Tibial nerve (tissue), 4 donors: ENCODE measurements at regions not wholly inside any gene's neighbourhood (a gene's known extent, or its start where the extent isn't known, plus 50 kb on each side); places are given as distances from the start of the nearest gene placed in this dataset.

Experiments
- DNase-seq, 2 donors: peaks; one replicate each; pipeline ENCODE4 v3.0.0-alpha.2; 2019; ENCODE audit warnings: low spot score in 2 of 2
- H3K27ac ChIP-seq, 4 donors: fragments of 200-600 bp; sonication (generic) in 3 of 4; one replicate each; pipeline ENCODE4 v1.5.1; 2017 to 2019; ENCODE audit warnings: mild to moderate bottlenecking in 1 of 4
- H3K27me3 ChIP-seq, 2 donors: fragments of 200-600 bp; sonication (generic) in 1 of 2; one replicate each; pipeline versions ENCODE4 v1.5.1 to v1.6.0; 2017 to 2019
- H3K36me3 ChIP-seq, 3 donors: fragments of 200-600 bp; sonication (generic); one replicate each; pipeline ENCODE4 v1.5.1; 2018 to 2019
- H3K4me1 ChIP-seq, 4 donors: fragments of 200-600 bp; sonication (generic) in 3 of 4; one replicate each; pipeline ENCODE4 v1.5.1; 2017 to 2019
- H3K4me3 ChIP-seq, 4 donors: fragments of 200-600 bp; sonication (generic) in 3 of 4; one replicate each; pipeline ENCODE4 v1.5.1; 2017 to 2019; ENCODE audit warnings: mild to moderate bottlenecking in 1 of 4, moderate library complexity in 1 of 4
- H3K9me3 ChIP-seq, 4 donors: fragments of 200-600 bp; sonication (generic) in 3 of 4; one replicate each; pipeline ENCODE4 v1.5.1; 2017 to 2019
- CTCF ChIP-seq, 5 experiments: fragments of 200-600 bp in 3 of 5; fragments of 450-650 bp in 2 of 5; sonication (generic) in 3 of 5; IDR thresholded peaks; one replicate each; pipeline ENCODE4 v1.5.1; 2016 to 2019; ENCODE audit warnings: antibody characterized with exemption in 5 of 5, mild to moderate bottlenecking in 3 of 5, moderate library complexity in 2 of 5
- EP300 ChIP-seq, 2 donors: sonication (generic); formaldehyde crosslinking; IDR thresholded peaks; one replicate each; pipeline ENCODE4 v1.6.1; 2017; ENCODE audit warnings: antibody characterized with exemption in 2 of 2, mild to moderate bottlenecking in 1 of 2
- POLR2A ChIP-seq, 2 donors: fragments of 450-650 bp; IDR thresholded peaks; one replicate each; pipeline ENCODE4 v1.6.1; 2017; ENCODE audit warnings: antibody characterized with exemption in 2 of 2, mild to moderate bottlenecking in 2 of 2, moderate library complexity in 2 of 2
- WGBS, 2 donors: methylation state at CpG; one replicate each; pipeline ENCODE4 v1.1.5; 2018; 5-methylcytosine and 5-hydroxymethylcytosine counted together

GRCh38 chr4:128376303-128376702 lies 88.7 kb upstream of the PGRMC2 start:
- Histone ChIP-seq H3K9me3 (peaks cover 0 to 2% (median 0%) of the 10 kb centered on the region in 4 donors), H3K27ac (no peak overlapping the region), H3K36me3 (no peaks in the 10 kb centered on the region), H3K4me1 (no peaks in the 10 kb centered on the region), H3K27me3 (no peaks in the 10 kb centered on the region), H3K4me3 (no peak overlapping the region)
- WGBS, 2 donors: 94 to 98% methylated on average over 5 of the region's 5 CpGs
- no peak for DNase-seq
- no peak for TF ChIP-seq EP300 (IDR thresholded peaks at IDR 0.05)
- TF ChIP-seq CTCF (IDR thresholded peaks at IDR 0.05): no peak
- no peak for TF ChIP-seq POLR2A (IDR thresholded peaks at IDR 0.05)

GRCh38 chr4:128373628-128374027 lies 86.0 kb upstream of the PGRMC2 start:
- 72 to 74% methylated on average over 2 of the region's 2 CpGs for WGBS, 2 donors
- Histone ChIP-seq H3K27ac (no peak overlapping the region), H3K27me3 (no peaks in the 10 kb centered on the region), H3K9me3 (peaks cover 0 to 2% (median 0%) of the 10 kb centered on the region in 4 donors), H3K4me1 (no peaks in the 10 kb centered on the region), H3K36me3 (no peaks in the 10 kb centered on the region), H3K4me3 (no peak overlapping the region)
- TF ChIP-seq POLR2A (IDR thresholded peaks at IDR 0.05) (no peak), CTCF (IDR thresholded peaks at IDR 0.05) (no peak), EP300 (IDR thresholded peaks at IDR 0.05) (no peak)
- DNase-seq: no peak

- H3K27ac ChIP-seq: peak overlapping the region in 1 of 4 donors; percentile 8
These were observed 84.3 kb upstream of the PGRMC2 start for GRCh38 chr4:128371876-128372275.

GRCh38 chr4:128371001-128371777 lies 83.6 kb upstream of the PGRMC2 start:
- H3K27ac ChIP-seq: peak overlapping the region in 2 of 4 donors; percentile 8 to 46
- no peaks in the 10 kb centered on the region for H3K4me1 ChIP-seq
- no peak overlapping the region for H3K4me3 ChIP-seq
- DNase-seq: no peak
- WGBS, 2 donors: 70 to 71% methylated on average over 8 of the region's 8 CpGs
- H3K36me3 ChIP-seq: no peaks in the 10 kb centered on the region
- no peaks in the 10 kb centered on the region for H3K27me3 ChIP-seq
- TF ChIP-seq EP300 (IDR thresholded peaks at IDR 0.05): peak in 1 of 2 donors; percentile 56
- no peak for TF ChIP-seq CTCF (IDR thresholded peaks at IDR 0.05)
- H3K9me3 ChIP-seq: no peaks in the 10 kb centered on the region

More at GRCh38 chr4:128371876-128372275, 84.3 kb upstream of the PGRMC2 start:
- TF ChIP-seq EP300 (IDR thresholded peaks at IDR 0.05) (no peak), CTCF (IDR thresholded peaks at IDR 0.05) (no peak), POLR2A (IDR thresholded peaks at IDR 0.05) (no peak)
- WGBS, 2 donors: 95 to 97% methylated on average over 2 of the region's 2 CpGs
- H3K4me3 ChIP-seq: no peak overlapping the region
- H3K27me3 ChIP-seq: no peaks in the 10 kb centered on the region
- no peaks in the 10 kb centered on the region for H3K36me3 ChIP-seq
- no peak for DNase-seq
- H3K9me3 ChIP-seq: peaks cover 0 to 2% (median 0%) of the 10 kb centered on the region in 4 donors
- no peaks in the 10 kb centered on the region for H3K4me1 ChIP-seq

GRCh38 chr4:128366212-128366611 lies 78.6 kb upstream of the PGRMC2 start:
- H3K27me3 ChIP-seq: no peaks in the 10 kb centered on the region
- H3K4me1 ChIP-seq: no peaks in the 10 kb centered on the region
- H3K27ac ChIP-seq: no peak overlapping the region
- H3K9me3 ChIP-seq: no peaks in the 10 kb centered on the region
- WGBS, 2 donors: 94 to 95% methylated on average over 4 of the region's 4 CpGs
- TF ChIP-seq CTCF (IDR thresholded peaks at IDR 0.05) (no peak), POLR2A (IDR thresholded peaks at IDR 0.05) (no peak), EP300 (IDR thresholded peaks at IDR 0.05) (no peak)
- no peak for DNase-seq
- H3K36me3 ChIP-seq: no peaks in the 10 kb centered on the region
- H3K4me3 ChIP-seq: no peak overlapping the region
